Keratinocyte (primary cell): ENCODE measurements at regions not wholly inside any gene's neighbourhood (a gene's known extent, or its start where the extent isn't known, plus 50 kb on each side); places are given as distances from the start of the nearest gene placed in this dataset.
A peak's percentile ranks its signal among the peaks of the same experiment; 100 is the strongest.

Experiments
- DNase-seq: peaks from one replicate; pipeline ENCODE4 v3.0.0-alpha.2; 2011; ENCODE audit warnings: low read depth, missing footprints, low spot score
- FAIRE-seq: peaks from 2 replicates; lab custom pipeline; 2011; peaks lifted over from hg19 to GRCh38; lab: Jason Lieb, UNC
- H2AFZ ChIP-seq: 2 replicates; pipeline ENCODE4 v1.6.0; 2012; ENCODE audit warnings: low read length, control low read depth, inconsistent platforms; ENCODE audit not compliant: control insufficient read depth
- H3K27ac ChIP-seq: 2 replicates; pipeline ENCODE4 v1.5.1; 2011; ENCODE audit warnings: low read length; ENCODE audit not compliant: control insufficient read depth, insufficient read depth
- H3K27me3 ChIP-seq: 3 replicates; pipeline ENCODE4 v1.6.0; 2011; ENCODE audit warnings: low read length; ENCODE audit not compliant: control insufficient read depth, insufficient read depth; ENCODE audit errors: extremely low read depth
- H3K36me3 ChIP-seq, 2 experiments: 2 replicates in 1 of 2; 3 replicates in 1 of 2; pipeline ENCODE4 v1.5.1; 2011; ENCODE audit warnings: low read length in 2 of 2, mild to moderate bottlenecking in 1 of 2; ENCODE audit not compliant: control insufficient read depth in 2 of 2, insufficient read depth in 2 of 2; ENCODE audit errors: extremely low read depth in 1 of 2
- H3K4me1 ChIP-seq: 3 replicates; pipeline ENCODE4 v1.5.1; 2011; ENCODE audit warnings: low read length; ENCODE audit not compliant: control insufficient read depth, insufficient read depth; ENCODE audit errors: extremely low read depth
- H3K4me2 ChIP-seq: 3 replicates; pipeline ENCODE4 v1.6.0; 2011; ENCODE audit warnings: low read depth, low read length; ENCODE audit not compliant: control insufficient read depth, insufficient read depth; ENCODE audit errors: extremely low read depth
- H3K4me3 ChIP-seq, 3 experiments: fragments of 200-600 bp in 1 of 3; sonication (generic) in 1 of 3; 2 replicates in 2 of 3; 3 replicates in 1 of 3; pipeline ENCODE4 v1.5.1; 2011 to 2016; ENCODE audit warnings: low read length in 3 of 3, mild to moderate bottlenecking in 3 of 3, control low read depth in 2 of 3, inconsistent platforms in 1 of 3, low read depth in 1 of 3, mixed read lengths in 1 of 3, mixed run types in 1 of 3, moderate library complexity in 1 of 3; ENCODE audit not compliant: control insufficient read depth in 2 of 3, insufficient read depth in 2 of 3; ENCODE audit errors: extremely low read depth in 1 of 3
- H3K79me2 ChIP-seq: 2 replicates; pipeline ENCODE4 v1.6.0; 2012; ENCODE audit warnings: low read length; ENCODE audit not compliant: control insufficient read depth, insufficient read depth
- H3K9ac ChIP-seq: 3 replicates; pipeline ENCODE4 v1.6.0; 2011; ENCODE audit warnings: low read length; ENCODE audit not compliant: control insufficient read depth, insufficient read depth; ENCODE audit errors: extremely low read depth
- H3K9me1 ChIP-seq: 3 replicates; pipeline ENCODE4 v1.6.0; 2011; ENCODE audit warnings: low read length; ENCODE audit not compliant: control insufficient read depth, insufficient read depth; ENCODE audit errors: extremely low read depth
- H3K9me3 ChIP-seq: 2 replicates; pipeline ENCODE4 v1.5.1; 2012; ENCODE audit warnings: low read depth, low read length; ENCODE audit not compliant: control insufficient read depth
- H4K20me1 ChIP-seq: 3 replicates; pipeline ENCODE4 v1.6.0; 2011; ENCODE audit warnings: low read length; ENCODE audit not compliant: control insufficient read depth, insufficient read depth; ENCODE audit errors: extremely low read depth
- CTCF ChIP-seq, 3 experiments: IDR thresholded peaks in 1 of 3; conservative IDR thresholded peaks in 1 of 3; optimal IDR thresholded peaks in 1 of 3; 2 replicates in 2 of 3; 3 replicates in 1 of 3; pipeline versions ENCODE3 to v1.5.1; 2011; ENCODE audit warnings: low read length in 3 of 3, mild to moderate bottlenecking in 3 of 3, moderate library complexity in 2 of 3, control low read depth in 1 of 3, inconsistent platforms in 1 of 3; ENCODE audit not compliant: insufficient read depth in 2 of 3; ENCODE audit errors: extremely low read depth in 1 of 3
- EZH2 ChIP-seq: IDR thresholded peaks from one replicate; pipeline ENCODE4 v1.6.1; 2012; ENCODE audit warnings: inconsistent platforms, mild to moderate bottlenecking, low read length, moderate library complexity
- dilution Hi-C: fragments of 300-500 bp; cut with MboI; formaldehyde crosslinking; loops from one replicate; pipeline ENCODE4 v1.7.0; 2020; ENCODE audit warnings: low sequenced_read_pairs; ENCODE audit not compliant: extremely low pct_ligation_motif_present

GRCh38 chr6:26194816-26195375 is 107.7 kb downstream of the HFE start:
- peak overlapping the region; percentile 95 for H3K9ac ChIP-seq
- H3K4me1 ChIP-seq = peaks cover 15% of the 10 kb centered on the region
- H3K9me3 ChIP-seq = no peaks in the 10 kb centered on the region
- peak overlapping the region; percentile 98 for H3K4me2 ChIP-seq
- H4K20me1 ChIP-seq = peaks cover 4% of the 10 kb centered on the region
- H3K79me2 ChIP-seq = peaks cover 6% of the 10 kb centered on the region
- H2AFZ ChIP-seq = peak overlapping the region; percentile 24
- dilution Hi-C loops = no loop called here
- H3K36me3 ChIP-seq = no peaks in the 10 kb centered on the region
- H3K4me3 ChIP-seq = peak overlapping the region; percentile 70 to 94 (median 90)
- no peaks in the 10 kb centered on the region for H3K9me1 ChIP-seq
- no peaks in the 10 kb centered on the region for H3K27me3 ChIP-seq
- no peak for DNase-seq
- peak overlapping the region; percentile 96 for H3K27ac ChIP-seq
- TF ChIP-seq EZH2 (no peak), CTCF (optimal IDR thresholded peaks at IDR 0.05 in 1 of 3, IDR thresholded peaks at IDR 0.05 in 1 of 3, conservative IDR thresholded peaks at IDR 0.05 in 1 of 3; ENCODE audit: extremely low read depth in 1 of 3, insufficient read depth in 2 of 3, low read length in 3 of 3) (no peak)
- FAIRE-seq = no peak

- FAIRE-seq (no peak), DNase-seq (no peak)
- no peaks in the 10 kb centered on the region for H3K9me3 ChIP-seq
- peak overlapping the region; percentile 70 to 94 (median 90) for H3K4me3 ChIP-seq
- H3K4me2 ChIP-seq = peak overlapping the region; percentile 98
- TF ChIP-seq EZH2 (no peak), CTCF (optimal IDR thresholded peaks at IDR 0.05 in 1 of 3, IDR thresholded peaks at IDR 0.05 in 1 of 3, conservative IDR thresholded peaks at IDR 0.05 in 1 of 3; ENCODE audit: extremely low read depth in 1 of 3, insufficient read depth in 2 of 3, low read length in 3 of 3) (no peak)
- no peaks in the 10 kb centered on the region for H3K36me3 ChIP-seq
- H3K27me3 ChIP-seq = no peaks in the 10 kb centered on the region
- H3K4me1 ChIP-seq = peaks cover 20% of the 10 kb centered on the region
- peak overlapping the region; percentile 96 for H3K27ac ChIP-seq
- H3K79me2 ChIP-seq = peaks cover 6% of the 10 kb centered on the region
- H3K9ac ChIP-seq = peak overlapping the region; percentile 95
- H3K9me1 ChIP-seq = no peaks in the 10 kb centered on the region
- dilution Hi-C loops = no loop called here
- H2AFZ ChIP-seq = peak overlapping the region; percentile 72
- H4K20me1 ChIP-seq = peaks cover 4% of the 10 kb centered on the region
Observed at GRCh38 chr6:26195376-26195923, 108.2 kb downstream of the HFE start.
